IPS-18a (cell line): ENCODE measurements at regions not wholly inside any gene's neighbourhood (a gene's known extent, or its start where the extent isn't known, plus 50 kb on each side); places are given as distances from the start of the nearest gene placed in this dataset.
"Not testable (repeated sequence)": the region's sequence is repeated elsewhere in the genome, so short reads cannot be mapped to it uniquely, and the experiment has no call there.

Experiments
- H3K27ac ChIP-seq: one replicate; pipeline ENCODE4 v1.5.1; 2013; ENCODE audit warnings: low read length
- H3K27me3 ChIP-seq: one replicate; pipeline ENCODE4 v1.6.1; 2013; ENCODE audit warnings: mild to moderate bottlenecking, low read length; ENCODE audit not compliant: control insufficient read depth, insufficient read depth
- H3K36me3 ChIP-seq: one replicate; pipeline ENCODE4 v1.6.1; 2013; ENCODE audit warnings: low read depth, low read length; ENCODE audit not compliant: control insufficient read depth
- H3K4me1 ChIP-seq: one replicate; pipeline ENCODE4 v1.6.1; 2013; ENCODE audit warnings: low read depth, low read length; ENCODE audit not compliant: control insufficient read depth
- H3K4me3 ChIP-seq: one replicate; pipeline ENCODE4 v1.5.1; 2013; ENCODE audit warnings: low read length
- H3K9ac ChIP-seq: one replicate; pipeline ENCODE4 v1.6.1; 2013; ENCODE audit warnings: mild to moderate bottlenecking, low read length, moderate library complexity
- H3K9me3 ChIP-seq: one replicate; pipeline ENCODE4 v1.6.1; 2013; ENCODE audit warnings: low read depth, low read length; ENCODE audit not compliant: control insufficient read depth

DNA sequence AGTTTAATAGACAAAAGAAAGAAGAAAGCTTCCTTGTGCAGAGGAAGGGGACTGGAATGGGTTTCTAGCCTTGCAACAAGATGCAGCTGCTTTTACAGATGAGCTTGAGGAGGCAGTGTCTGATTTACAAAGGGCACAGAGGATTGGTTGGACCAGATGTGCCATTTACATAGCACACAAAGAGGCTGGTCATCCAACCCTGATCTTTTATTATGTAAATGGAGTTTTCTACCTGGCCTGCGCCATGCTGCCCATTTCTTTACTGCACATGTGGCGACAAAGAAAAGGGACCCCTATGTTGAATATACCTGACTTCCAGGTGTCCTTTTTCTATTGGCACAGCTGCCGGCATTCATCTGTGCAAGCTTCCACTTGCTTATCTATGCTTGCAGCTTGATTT, 409.4 kb upstream of the FRG2C start:
- H3K4me1 ChIP-seq, result peaks cover 14% of the 10 kb centered on the region
- H3K4me3 ChIP-seq, result no peak overlapping the region
- no peaks in the 10 kb centered on the region for H3K9me3 ChIP-seq
- H3K27me3 ChIP-seq, result no peaks in the 10 kb centered on the region
- H3K9ac ChIP-seq, result peak overlapping the region; percentile 44
- no peaks in the 10 kb centered on the region for H3K36me3 ChIP-seq
- peak overlapping the region; percentile 79 for H3K27ac ChIP-seq

DNA sequence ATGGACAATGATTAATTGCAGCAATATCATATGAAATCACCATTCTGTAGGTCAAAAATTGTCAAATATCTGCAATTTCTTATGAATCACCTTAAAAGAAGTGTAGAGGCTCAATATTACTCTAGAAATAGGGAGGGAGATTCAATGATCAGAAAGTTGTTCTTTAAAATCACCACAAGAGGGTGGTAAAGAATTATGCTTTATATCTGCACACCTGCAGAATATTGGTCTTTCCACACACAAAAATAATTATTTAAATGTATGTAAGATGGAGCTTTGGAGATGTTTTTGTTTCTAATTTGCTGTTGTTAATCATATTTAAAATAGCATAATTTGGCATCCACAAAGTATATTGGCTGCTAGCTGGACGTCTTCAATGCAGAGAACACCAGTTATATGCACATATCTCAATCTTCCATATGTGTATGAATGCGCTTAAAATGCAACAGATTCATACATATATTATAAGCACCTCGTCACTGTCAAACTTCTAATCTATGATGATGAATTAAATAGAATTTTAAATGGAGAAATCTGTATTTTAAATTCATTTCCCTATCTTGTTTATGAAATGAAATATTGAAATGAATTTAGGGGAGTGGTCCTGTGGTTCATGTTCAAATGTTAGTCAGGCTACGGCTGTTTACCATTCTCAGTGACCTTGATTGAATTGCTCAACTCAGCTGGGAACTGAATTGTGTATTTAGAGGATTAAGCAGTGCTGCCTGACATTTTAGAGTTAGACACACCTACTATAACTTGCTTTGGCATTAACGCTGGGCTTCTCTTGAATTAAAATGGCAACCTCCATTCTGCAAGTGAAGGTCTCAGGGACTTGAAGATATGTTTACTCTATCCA, 405.1 kb upstream of the FRG2C start:
- peaks cover 13% of the 10 kb centered on the region for H3K4me1 ChIP-seq
- H3K9ac ChIP-seq, H3K36me3 ChIP-seq, H3K27me3 ChIP-seq, H3K27ac ChIP-seq, H3K4me3 ChIP-seq, H3K9me3 ChIP-seq: not testable (repeated sequence)

DNA sequence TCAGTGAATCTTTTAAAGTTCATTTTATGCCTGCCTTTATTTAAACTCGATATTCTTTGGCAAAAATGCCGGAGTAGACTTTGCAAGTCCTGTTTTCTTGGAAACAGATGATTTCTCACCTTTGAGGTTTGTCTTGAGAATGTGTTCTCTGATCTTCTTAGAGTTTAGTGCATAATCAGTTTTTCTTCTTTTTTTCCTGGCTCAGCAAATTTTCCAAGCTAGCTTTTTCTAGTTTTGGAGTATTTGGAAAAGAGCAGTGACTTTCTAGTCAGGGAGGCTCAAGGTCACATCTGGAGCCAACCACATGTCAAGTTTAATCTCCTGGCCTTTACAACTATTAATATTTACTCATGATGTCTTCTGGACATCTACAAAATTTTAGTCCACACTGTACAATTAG, 403.2 kb upstream of the FRG2C start:
- not testable (repeated sequence) for H3K4me3 ChIP-seq, H3K9ac ChIP-seq, H3K27ac ChIP-seq, H3K4me1 ChIP-seq, H3K36me3 ChIP-seq, H3K9me3 ChIP-seq, H3K27me3 ChIP-seq

DNA sequence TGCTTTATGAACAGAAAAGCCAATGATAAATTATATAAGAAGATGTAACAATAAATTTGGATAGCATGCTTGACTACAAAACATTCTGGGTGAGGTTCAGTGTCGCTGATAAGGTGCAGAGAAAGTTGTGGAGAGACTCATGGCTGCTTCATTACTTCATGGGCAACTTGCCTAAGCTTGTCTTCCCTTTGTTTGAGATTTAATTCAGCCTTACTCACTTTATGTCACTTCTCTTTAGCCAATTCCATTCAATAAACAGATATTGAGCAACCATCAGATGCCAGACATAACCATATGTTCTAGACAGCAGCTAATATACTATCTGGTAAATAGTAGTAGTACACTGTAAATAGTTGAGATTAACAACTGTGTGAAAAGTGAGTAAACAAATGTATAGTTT, 401.5 kb upstream of the FRG2C start:
- no peak overlapping the region for H3K4me3 ChIP-seq
- no peaks in the 10 kb centered on the region for H3K27me3 ChIP-seq
- no peak overlapping the region for H3K9ac ChIP-seq
- no peak overlapping the region for H3K27ac ChIP-seq
- no peaks in the 10 kb centered on the region for H3K4me1 ChIP-seq
- no peaks in the 10 kb centered on the region for H3K9me3 ChIP-seq
- no peaks in the 10 kb centered on the region for H3K36me3 ChIP-seq

DNA sequence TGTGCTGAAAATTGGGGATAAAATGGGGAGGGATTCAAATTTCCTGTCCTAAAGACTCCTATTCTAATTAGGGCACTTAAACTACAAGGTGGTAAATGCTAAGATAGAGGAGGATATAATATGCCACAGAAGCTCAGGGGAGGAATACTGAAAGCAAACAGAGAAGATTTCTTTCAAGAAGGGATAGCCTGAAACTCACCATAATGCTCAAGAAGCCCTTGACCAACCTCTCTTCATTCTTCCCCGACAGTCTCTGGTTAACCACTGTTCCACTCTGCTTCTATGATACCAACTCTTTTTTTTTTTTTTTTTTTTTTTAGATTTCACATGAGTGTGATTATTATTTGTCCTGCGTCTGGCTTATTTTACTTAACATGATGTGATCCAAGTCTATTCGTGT, 398.2 kb upstream of the FRG2C start:
- Histone ChIP-seq H3K36me3 (no peaks in the 10 kb centered on the region), H3K27me3 (no peaks in the 10 kb centered on the region), H3K27ac (no peak overlapping the region)

DNA sequence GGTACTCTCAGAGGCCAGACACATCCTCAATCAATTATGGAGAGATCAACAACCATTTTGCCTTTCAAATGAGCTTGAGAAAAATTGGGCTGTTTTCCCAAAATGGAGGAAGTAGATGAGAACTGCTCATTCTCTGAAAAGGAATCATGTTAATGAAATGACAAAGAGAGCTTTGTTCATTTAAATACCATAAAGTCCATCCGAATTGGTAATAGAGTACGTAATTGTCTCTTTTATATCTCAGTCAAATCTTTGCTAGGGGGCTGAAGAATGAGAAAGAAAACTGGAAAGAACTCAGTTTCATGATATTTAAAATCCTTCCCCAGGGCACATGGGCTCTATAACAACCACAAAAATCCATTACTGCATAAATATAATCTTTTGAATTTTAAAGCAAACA, 395.6 kb upstream of the FRG2C start:
- H3K36me3 ChIP-seq, H3K4me1 ChIP-seq, H3K27ac ChIP-seq, H3K9me3 ChIP-seq, H3K9ac ChIP-seq, H3K4me3 ChIP-seq, H3K27me3 ChIP-seq: not testable (repeated sequence)

More for the DNA sequence above, 398.2 kb upstream of the FRG2C start:
- Histone ChIP-seq H3K9me3 (no peaks in the 10 kb centered on the region), H3K4me1 (no peaks in the 10 kb centered on the region), H3K4me3 (no peak overlapping the region), H3K9ac (no peak overlapping the region)

DNA sequence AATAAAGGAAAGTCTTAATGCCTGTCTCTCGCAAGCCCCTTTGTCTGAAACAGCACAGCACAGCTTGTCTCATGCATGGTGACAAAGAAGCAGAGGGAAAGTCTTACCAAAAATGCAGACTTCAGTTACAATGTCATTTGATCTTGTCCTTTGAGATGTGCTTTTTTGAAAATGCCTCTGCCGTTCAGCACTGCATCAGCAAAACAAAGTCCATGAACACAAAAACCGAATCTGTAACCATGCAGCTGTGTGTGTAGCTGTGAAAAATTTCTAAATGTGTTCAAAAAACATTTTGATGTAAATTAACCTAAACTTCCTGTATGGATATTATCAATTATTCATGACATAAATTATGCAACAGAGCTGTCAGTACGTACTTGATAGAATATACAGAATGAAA, 391.9 kb upstream of the FRG2C start:
- H3K9me3 ChIP-seq, H3K4me1 ChIP-seq, H3K4me3 ChIP-seq, H3K27me3 ChIP-seq, H3K9ac ChIP-seq, H3K36me3 ChIP-seq, H3K27ac ChIP-seq: not testable (repeated sequence)

DNA sequence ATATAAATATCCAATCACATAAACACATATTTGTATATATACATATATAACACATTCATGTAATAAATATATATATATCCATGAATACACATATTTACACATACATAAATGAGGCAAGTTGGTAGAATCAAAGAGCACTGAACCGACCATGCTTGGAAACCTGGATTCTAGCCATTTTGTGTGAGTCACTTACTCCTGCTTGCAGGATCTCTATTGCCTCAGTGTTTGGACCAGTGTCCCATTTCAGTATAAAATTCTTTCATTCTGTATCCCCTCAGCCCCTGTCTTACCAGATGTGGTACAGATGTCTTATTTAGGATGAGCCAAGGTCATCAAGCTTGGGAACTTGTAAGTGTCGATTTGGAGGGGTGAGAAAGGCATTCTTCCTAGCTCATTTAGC, 391.4 kb upstream of the FRG2C start:
- H3K36me3 ChIP-seq, result no peaks in the 10 kb centered on the region
- H3K27me3 ChIP-seq, result no peaks in the 10 kb centered on the region
- H3K27ac ChIP-seq, result no peak overlapping the region
- H3K4me3 ChIP-seq, result no peak overlapping the region
- H3K9ac ChIP-seq, result no peak overlapping the region
- H3K4me1 ChIP-seq, result no peaks in the 10 kb centered on the region
- H3K9me3 ChIP-seq, result no peaks in the 10 kb centered on the region

DNA sequence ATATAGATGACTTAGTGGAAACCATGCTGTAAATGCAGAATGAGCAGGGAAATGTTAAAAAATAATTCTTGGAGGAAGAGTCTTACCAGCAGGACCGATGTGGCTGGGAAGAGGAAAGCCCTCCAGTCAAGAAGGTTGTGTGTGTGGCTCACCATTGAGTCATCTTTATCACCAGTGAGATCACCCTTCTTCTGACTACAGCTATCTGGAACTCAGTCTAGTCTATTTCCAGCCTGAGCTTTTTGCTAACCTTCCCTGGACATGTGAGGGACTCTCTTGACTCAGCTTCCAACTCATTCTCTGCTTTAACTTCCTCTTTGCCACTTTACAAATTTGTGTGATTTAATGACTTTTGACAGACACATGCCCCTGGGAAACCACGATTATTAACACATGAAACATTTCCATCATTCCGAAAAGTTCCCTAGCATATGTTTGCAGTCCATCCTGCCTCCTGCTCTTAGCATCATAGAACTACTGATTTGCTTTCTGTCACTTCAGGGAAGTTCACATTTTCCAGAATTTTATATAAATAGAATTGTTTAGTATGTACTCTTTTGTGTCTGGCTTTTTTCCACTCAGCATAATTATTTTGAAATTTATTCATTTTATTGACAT, 378.5 kb upstream of the FRG2C start:
- H3K27ac ChIP-seq, H3K27me3 ChIP-seq, H3K36me3 ChIP-seq, H3K4me1 ChIP-seq, H3K9ac ChIP-seq, H3K4me3 ChIP-seq, H3K9me3 ChIP-seq: not testable (repeated sequence)

DNA sequence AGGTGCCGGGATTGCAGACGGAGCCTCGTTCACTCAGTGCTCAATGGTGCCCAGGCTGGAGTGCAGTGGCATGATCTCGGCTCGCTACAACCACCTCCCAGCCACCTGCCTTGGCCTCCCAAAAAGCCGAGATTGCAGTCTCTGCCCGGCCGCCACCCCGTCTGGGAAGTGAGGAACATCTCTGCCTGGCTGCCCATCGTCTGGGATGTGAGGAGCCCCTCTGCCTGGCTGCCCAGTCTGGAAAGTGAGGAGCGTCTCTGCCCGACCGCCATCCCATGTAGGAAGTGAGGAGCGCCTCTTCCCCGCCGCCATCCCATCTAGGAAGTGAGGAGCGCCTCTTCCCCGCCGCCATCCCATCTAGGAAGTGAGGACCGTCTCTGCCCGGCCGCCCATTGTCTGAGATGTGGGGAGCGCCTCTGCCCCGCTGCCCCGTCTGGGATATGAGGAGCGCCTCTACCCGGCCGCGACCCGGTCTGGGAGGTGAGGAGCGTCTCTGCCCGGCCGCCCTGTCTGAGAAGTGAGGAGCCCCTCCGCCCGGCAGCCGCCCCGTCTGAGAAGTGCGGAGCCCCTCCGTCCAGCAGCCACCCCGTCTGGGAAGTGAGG, 375.1 kb upstream of the FRG2C start:
- not testable (repeated sequence) for H3K27me3 ChIP-seq, H3K4me1 ChIP-seq, H3K27ac ChIP-seq, H3K9ac ChIP-seq, H3K36me3 ChIP-seq, H3K9me3 ChIP-seq, H3K4me3 ChIP-seq

DNA sequence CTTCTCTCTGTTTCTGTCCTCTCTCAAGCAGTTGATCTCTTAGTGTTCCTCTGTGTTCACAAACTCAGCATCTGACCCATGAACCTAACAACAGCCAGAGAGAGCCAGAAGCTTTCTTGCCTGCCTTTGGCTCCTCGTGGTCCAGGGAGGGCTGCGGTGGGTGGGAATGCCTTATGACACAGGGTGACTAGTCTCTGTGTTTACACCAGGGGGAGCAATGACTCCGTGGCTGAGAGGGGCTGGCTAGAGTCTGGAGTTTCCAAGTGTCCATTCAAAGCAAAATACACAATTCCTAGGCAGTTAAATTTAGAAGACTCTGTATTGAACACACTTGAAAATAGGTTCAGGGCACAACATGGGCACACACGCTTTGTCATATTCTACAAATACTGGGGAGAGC, 370.0 kb upstream of the FRG2C start:
- Histone ChIP-seq H3K9me3 (no peaks in the 10 kb centered on the region), H3K4me3 (no peak overlapping the region), H3K9ac (no peak overlapping the region), H3K4me1 (no peaks in the 10 kb centered on the region), H3K36me3 (no peaks in the 10 kb centered on the region), H3K27me3 (no peaks in the 10 kb centered on the region), H3K27ac (no peak overlapping the region)

DNA sequence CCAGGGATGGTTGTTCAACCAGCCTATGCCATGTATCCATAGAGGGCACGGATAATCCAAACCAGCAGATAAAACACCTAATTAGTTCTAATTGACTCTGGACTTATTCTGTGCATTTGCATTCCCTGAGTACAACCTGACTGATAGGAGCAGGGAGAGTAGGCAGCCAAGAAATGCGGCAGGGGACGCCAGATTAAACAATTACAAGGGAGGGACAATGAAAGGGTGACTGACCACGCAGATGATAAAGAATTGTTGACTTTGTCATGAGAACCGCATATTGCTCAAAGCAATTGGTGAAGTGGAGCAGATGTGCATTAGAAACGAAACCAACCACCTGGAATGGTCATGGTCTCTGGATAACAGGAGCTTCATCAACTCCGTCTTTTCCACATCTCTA, 369.1 kb upstream of the FRG2C start:
- Histone ChIP-seq H3K9ac (no peak overlapping the region), H3K4me3 (no peak overlapping the region), H3K9me3 (no peaks in the 10 kb centered on the region), H3K4me1 (no peaks in the 10 kb centered on the region), H3K27ac (no peak overlapping the region), H3K27me3 (no peaks in the 10 kb centered on the region), H3K36me3 (no peaks in the 10 kb centered on the region)
